GM19043 (cell line): ENCODE measurements at regions not wholly inside any gene's neighbourhood (a gene's known extent, or its start where the extent isn't known, plus 50 kb on each side); places are given as distances from the start of the nearest gene placed in this dataset.
"Not testable (repeated sequence)": the region's sequence is repeated elsewhere in the genome, so short reads cannot be mapped to it uniquely, and the experiment has no call there.

Experiments used
- ATAC-seq: cut with Tn5 transposase; IDR thresholded peaks from one replicate; pipeline ENCODE4 v1.9.1; 2021; ENCODE audit warnings: low read depth; ENCODE audit not compliant: unreplicated experiment

DNA sequence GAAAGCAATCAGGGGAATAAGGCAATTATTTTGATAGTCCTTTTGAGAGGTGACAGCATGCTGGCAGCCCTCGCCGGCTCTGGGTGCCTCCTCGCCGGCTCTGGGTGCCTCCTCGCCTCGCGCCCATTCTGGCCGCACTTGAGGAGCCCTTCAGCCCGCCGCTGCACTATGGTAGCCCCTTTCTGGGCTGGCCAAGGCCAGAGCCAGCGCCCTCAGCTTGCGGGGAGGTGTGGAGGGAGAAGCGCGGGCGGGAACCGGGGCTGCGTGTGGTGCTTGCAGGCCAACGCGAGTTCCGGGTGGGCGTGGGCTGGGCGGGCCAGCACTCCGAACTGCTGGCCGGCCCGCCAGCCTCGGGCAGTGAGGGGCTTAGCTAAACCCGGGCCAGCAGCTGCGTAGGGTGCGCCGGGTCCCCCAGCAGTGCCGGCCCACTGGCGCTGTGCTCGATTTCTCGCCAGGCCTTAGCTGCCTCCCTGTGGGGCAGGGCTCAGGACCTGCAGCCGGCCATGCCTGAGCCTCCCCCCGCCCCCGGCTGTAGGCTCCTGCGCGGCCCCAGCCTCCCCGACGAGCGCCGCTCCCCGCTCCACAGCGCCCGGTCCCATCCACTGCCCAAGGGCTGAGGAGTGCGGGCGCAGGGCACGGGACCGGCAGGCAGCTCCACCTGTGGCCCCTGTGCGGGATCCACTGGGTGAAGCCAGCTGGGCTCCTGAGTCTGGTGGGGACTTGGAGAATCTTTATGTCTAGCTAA is 193.5 kb downstream of the ADCYAP1 start:
- not testable (repeated sequence) for ATAC-seq

DNA sequence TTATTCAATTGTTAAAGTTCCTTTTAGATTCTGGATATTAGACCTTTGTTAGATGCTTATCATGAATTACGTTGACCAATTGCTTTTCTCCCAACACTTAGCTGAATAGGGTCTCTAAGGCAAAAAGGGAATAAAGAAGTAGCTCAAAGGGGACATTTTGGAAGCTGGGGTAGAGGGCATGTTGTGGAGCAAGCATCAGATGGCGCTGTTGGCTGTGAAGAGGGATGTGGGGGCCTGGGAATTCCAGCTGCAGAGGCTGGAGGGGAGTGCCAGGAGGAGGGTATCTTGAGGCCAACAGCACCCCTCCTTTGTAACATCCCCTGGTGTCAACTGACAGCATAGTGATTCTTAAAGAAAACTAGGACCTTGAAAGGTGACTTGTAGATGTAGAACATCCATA is 198.2 kb downstream of the ADCYAP1 start:
- ATAC-seq: no peak

DNA sequence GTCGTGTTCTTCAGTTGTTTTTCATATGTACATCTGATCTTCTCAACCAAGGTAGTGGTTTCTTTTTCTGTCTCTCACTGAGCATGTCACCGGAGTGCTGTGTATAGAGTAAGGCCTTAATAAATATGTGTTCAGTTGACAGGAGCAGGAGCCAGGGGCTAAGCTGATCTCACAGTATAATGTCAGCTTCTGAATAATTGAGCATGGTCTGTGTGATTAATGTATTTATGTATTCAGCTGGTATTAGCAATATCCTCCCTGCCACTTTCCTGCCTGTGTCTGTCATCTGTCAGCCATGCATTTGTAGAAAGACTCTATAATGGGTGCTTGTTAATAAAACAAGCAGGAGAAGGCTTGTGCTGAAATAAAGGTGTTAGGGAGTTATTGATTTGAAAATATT is 198.9 kb downstream of the ADCYAP1 start:
- ATAC-seq: no peak

DNA sequence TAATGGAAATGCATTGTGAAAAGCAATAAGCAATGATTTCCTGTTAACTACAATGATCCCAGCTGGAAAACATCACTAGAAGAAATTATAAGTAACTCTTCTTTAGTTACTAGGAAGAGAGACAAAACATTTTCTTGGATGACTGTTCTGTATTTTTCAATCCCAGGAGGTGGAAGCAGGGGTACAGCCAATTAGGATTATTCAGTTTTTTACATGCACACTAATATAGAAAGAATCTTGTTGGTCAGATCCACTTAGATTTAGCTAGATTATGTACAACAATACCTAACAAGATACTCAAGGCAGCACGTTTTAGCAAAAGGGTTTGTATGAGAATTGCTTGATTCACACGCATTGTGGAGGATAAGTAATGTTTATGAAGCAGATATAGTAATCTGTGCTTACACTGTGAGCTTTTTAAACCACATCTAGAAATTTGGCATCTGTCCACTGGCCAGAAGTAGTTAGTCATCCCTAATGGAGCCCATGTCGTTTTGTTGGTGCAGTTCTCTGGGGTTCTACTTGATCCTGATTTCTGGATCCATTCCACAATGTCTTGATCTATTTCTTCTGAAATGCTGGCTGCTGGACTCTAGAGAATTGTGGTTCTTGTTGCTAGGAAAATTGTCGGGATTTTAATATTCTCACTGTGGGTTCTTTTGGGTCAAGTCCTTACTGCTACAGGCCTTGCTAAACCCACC is 199.7 kb downstream of the ADCYAP1 start:
- no peak for ATAC-seq

DNA sequence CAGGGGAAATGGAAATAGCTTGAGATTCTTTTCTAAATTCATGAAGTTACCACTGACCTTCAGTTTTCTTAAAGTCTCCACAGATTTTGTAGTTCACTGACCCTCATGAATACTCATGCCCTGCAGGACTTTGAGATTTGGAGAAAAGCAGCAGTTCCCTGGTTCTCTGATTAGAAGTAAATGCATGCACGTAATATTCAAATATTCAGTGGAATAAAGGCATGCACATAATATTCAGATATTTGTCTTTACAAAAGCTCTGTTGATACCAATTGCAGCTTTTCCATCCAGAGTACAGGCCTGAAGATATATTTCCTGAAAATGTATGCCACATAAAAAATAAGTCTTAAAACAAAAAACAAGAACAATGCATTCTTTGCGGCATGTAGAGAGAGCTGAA is 219.8 kb downstream of the ADCYAP1 start:
- ATAC-seq: no peak

DNA sequence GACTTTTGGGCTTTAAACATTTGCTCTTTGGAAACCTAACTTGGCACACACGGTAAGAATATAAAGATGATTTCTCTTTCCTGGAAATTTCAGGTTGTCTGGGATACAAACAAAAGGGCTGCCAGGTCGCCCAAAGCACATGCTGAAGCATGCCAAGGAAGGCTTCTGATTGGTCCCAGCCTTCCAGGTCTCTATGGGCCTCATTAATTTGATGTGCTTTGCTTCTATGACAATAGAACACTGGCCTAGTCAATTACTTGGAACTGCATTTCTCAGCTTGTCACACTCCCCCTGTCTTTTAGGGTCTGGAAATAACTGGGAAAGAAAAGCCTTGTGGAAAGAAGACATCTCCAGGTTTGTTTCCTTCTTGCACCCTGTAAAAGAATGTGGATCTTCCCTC is 228.9 kb downstream of the ADCYAP1 start:
- no peak for ATAC-seq

DNA sequence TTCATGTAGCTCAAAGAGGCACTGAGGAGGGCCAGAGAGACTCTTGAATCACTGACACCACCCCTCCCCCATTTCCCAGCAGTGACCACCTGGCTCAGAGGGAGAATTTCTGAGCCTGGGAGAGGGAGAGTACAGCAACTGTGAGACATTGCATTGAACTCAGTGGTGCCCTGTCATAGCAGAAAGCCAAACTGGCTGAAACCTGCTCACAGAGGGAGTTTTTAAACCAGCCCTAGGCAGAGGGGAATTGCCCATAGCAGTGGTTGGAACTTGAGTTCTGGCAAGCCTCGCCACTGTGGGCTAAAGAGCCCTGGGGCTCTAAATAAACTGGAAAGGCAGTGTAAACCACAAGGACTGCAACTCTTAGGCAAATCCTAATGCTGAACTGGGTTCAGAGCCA is 243.1 kb downstream of the ADCYAP1 start:
- no peak for ATAC-seq

DNA sequence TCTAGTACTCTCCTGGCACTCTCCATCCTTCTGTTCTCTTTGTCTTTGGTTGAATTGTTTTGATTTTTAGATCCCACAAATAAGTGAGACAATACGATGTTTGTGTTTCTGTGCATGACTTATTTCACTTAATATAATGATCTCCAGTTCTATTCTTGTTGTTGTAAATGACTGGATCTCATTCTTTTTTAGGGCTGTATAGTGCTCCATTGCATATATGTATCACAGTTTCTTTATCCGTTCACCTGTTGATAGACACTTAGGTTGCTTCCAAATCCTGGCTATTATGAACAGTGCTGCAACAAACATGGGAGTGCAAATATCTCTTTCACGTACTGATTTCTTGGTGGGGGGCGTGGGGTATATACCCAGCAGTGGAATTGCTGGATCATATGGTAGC is 245.0 kb downstream of the ADCYAP1 start:
- ATAC-seq: no peak

DNA sequence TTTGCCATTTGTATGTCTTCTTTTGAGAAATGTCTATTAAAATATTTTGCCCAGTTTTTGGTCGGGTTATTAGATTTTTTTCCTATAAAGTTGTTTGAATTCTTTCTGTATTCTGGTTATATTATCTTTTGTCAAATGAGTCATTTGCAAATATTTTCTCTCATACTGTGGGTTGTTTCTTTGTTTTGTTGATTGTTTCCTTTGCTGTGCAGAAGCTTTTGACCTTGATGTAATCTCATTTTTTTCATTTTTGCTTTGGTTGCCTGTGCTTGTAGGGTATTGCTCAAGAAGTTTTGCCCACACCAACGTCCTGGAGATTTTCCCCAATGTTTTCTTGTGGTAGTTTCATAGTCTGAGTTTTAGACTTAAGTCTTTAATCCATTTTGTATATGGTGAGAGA is 245.7 kb downstream of the ADCYAP1 start:
- no peak for ATAC-seq

DNA sequence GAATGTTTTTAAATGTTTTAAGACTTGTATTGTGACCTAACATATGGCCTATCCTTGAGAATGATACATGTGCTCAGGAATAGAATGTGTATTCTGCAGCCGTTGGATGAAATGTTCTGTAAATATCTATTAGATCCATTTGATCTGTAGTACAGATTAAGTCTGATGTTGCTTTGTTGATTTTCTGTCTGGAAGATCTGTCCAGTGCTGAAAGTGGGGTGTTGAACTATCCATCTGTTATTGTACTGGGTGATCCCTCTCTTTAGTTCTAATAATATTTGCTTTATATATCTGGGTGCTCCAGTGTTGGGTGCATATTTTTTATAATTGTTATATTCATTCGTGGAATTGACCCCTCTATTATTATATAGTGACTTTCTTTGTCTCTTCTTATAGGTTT is 248.3 kb downstream of the ADCYAP1 start:
- not testable (repeated sequence) for ATAC-seq

DNA sequence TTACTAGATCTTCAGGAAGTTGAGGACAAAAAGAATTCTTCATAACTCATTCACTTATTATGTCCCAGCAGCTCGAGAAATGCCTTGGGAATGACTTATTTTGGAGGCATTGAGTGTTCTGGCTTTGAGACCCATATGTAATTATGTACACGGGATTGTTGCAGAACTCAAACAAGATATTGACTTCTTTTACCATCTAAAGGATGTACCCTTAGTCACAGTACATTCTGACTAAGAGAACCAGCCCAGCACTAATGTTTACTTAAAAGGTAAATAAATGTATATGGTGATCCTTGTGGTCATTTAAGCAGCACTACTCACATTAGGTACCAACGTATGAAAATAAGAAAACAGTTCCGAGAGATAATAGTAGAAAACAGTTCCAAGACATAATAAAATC is 268.9 kb downstream of the ADCYAP1 start:
- ATAC-seq: no peak

DNA sequence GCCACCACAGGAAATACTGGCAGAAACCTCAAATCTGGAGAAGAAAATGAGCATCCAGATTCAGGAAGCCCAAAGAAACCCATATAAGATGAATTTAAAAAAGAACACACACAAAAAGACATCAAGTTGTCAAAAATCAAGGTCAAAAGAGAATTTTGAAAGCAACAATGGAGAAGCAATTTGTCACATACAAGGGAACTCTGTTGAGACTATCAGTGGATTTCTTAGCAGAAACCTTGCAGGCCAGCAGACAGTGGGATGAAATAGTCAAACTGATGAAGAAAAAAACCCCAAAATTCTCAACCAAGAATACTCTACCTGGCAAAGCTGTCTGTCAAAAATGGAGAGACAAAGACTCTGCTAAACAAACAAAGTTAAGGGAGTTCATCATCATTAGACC is 272.6 kb downstream of the ADCYAP1 start:
- no peak for ATAC-seq

DNA sequence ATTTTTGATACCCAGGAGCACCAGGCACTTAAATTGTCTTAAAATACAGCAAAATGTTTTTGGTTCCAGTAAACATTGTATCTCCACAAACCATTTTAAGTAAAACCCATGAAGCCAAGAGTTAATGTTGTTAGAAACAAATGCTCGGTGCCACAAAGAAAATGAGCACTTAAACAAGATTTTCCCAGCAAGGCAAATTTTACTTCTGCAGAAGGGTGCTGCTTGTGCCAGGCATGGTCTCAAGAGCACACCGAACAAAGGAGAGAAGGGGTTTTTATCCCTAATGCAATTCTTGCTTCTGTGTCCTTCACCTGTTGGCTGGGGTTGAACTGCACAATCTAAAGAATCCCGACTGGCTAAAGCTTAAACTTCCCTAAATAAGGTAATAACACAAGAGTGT is 286.7 kb downstream of the ADCYAP1 start:
- ATAC-seq: no peak

DNA sequence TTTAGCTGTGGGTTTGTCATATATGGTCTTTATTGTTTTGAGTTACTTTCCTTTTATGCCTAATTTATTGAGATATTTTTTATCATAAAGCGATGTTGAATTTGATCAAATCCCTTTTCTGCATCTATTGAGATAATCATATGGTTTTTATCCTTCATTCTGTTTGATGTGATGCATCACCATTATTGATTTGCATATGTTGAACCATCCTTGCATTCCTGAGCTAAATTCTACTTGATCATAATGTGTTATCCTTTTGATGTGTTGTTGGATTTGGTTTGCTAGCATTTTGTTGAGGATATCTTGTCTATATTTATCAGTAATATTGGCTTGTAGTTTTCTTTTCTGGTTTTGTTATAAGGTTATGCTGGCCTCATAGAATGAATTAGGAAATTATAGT is 308.5 kb downstream of the ADCYAP1 start:
- no peak for ATAC-seq

DNA sequence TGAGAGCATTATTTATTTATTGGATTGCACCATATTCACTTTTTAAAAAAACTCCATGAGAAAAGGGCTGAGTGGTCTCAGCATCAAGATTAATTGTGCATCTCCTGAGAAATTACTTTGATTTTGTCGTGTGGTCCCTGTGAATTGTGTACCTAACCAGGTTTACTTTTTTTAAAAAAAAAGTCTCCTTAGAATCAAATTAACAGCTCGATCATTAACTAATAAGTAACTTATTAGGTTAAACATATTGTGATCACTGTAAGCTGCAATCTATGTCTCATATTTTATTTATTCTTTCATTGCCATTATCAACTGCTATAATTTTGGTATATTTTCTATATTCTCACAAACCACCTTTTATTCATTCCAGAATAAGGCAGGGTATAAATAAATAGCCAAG is 318.2 kb downstream of the ADCYAP1 start:
- no peak for ATAC-seq

DNA sequence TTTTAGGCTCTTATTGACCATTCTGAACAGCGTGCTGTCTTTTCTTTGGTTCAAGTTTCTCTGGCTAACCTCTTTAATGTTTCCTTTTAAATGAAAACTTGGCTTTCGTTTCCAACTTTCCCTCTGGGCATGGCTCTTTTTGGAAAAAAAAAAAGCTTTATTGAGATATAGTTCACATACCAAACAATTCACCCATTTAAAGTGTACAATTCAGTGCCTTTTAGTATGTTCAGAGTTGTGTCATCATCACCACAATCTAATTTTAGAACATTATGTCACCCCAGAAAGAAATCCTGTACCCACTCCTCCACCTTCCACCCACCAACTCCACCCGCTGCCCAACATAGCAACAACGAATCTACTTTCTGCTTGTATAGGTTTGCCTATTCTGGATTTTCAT is 322.4 kb downstream of the ADCYAP1 start:
- ATAC-seq: no peak

DNA sequence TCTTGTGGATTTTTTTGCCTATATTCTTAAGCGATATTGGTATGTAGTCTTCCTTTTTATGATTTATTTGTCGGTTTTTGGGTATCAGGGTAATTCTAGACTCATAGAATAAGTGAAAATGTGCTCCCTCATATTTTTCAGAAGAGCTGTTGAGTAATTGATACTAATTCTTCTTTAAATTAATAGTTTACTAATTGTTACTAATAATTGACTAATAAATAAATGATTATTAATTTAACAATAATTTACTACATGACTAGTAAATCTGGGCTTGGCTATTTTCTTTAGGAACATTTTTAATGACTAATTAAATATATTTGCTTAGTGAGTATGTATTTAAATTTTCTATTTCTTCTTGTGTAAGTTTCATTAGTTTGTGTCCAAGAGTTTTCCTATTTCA is 325.0 kb downstream of the ADCYAP1 start:
- no peak for ATAC-seq

DNA sequence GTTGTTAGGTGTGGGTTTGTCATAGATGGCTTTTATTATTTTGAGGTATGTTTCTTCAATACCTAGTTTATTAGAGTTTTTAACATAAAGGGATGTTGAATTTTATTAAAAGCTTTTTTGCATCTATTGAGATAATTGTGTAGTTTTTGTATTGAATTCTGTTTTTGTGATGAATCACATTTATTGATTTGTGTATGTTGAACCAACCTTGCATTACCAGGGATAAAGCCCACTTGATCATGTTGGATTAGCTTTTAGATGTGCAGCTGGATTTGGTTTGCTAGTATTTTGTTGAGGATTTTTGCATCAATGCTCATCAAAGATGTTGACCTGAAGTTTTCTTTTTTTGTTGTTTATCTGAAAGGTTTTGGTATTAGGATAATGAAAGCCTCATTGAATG is 328.2 kb downstream of the ADCYAP1 start:
- ATAC-seq: no peak

DNA sequence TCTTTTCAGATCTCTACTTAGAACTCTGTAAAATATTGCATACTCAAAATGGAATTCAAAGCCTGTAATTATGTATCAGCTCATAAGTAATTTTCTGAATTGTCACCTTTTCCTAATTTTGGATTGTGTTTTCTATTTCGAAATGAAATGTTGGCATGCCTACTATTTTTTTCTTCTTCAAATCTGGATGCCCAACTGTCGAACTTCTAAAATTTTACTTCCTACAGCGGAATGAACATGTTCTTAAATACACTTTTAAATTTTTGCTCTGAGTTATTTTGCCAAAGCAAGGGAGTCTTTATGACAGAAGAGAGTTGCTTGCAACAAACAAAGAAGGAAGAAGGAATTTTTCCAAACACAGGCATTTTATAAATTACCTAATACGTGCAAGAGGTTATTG is 336.0 kb downstream of the ADCYAP1 start:
- ATAC-seq: no peak

DNA sequence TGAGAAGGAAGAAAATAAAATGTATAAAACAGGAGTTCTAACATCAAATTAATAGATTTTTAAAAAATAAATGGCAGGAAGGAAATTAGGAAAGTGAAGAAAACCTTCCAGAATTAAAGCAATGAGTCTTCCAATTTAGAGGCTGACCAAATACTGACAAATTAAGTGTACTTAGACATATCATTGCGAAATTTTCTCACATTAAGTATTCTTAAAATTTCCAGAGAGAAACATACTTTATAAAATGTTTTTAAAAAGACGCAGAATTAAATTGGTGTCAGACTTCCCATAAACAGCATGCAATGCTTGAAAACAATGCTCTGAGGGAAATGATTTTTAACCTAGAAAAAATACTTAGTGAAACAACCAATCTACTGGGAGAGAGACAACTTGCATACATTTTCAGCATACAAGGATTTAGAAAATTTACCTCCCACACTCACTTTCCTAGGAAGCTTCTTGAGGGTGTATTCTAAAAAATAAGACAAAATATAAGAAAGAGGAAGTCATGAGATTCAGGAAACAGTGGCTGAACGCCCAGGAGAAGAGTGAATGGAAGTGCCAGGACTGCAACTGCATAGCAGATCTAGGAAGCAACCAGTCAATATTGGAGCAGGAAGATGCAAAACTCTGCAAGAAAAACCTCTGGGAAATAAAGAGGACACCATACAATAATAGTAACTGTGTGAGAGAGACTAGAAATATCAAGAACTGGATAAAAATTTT is 339.9 kb downstream of the ADCYAP1 start:
- no peak for ATAC-seq

DNA sequence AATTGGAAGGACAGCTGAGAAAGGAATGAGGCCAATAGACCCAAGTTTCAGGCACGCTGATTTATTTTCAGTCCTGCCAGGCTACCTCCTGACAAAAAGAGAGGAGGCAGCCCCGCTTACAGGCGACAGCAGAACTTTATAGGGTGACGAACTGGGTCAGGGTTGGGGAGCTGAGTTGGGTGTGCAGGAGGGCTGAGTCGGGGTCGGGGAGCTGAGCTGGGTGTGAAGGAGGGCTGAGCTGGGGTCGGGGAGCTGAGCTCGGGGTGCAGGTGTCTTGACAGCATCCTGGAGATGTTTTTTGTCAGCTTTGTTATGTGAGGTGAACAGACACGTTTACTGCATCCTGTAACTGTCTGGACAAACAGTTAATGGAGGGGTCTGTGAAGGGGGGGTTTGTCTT is 342.2 kb downstream of the ADCYAP1 start:
- no peak for ATAC-seq

DNA sequence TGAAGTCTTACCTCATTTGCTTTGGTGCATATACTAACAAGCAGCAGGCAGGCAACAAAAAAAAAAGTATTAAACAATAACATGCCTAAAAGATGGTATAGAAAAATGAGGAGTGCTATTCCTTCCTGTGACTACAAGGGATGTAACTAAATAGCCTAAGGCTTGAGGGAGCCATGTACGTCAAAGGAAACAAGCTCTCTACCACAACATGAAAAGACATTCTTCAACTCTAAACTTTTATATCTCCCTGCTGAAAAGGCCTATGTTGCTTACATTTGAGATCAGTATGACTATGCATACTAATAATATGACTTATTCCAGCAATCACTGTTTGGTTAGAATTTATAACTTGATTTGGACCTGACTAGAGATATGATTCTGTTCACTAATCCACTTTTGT is 347.9 kb downstream of the ADCYAP1 start:
- no peak for ATAC-seq
